ENCODE measurements at regions not wholly inside any gene's neighbourhood (a gene's known extent, or its start where the extent isn't known, plus 50 kb on each side); places are given as distances from the start of the nearest gene placed in this dataset.

DNA sequence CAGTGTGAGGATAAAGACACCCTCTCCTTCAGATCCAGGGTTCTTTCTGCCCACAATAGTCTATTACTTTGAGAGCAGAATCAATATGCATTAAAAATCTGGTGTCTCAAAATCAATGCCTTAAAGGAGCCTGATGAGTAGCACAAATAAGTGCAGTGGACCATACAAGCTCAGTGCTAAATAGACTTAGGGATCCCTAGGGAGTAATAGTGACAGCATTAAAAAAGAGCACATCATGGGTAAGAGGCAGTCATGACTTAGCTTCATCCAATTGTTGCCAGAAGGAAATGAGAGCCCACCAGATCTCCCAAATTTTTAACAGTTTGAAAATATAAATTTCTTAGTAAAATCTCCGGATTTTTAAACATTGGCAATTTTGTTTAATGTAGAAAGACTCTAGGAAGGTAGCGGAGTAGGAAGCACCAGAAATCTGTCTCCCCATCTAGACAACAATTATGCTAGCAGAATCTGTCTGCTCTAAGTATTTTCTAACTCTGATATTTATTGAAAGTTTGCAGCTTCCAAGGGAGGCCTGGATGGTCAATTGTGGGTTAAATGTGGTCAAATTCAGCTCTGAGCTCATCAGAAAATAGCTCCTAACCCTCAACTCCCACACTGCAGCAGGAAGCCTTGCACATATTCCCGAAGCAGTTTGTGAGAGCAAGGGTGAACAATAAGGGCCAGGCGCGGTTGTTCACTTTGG is 443.9 kb downstream of the TLE1 start:
- no peak for DNase-seq (ENCODE audit: low read depth)
- no peak overlapping the region for H3K4me3 ChIP-seq (ENCODE audit: low read depth, low read length)

DNA sequence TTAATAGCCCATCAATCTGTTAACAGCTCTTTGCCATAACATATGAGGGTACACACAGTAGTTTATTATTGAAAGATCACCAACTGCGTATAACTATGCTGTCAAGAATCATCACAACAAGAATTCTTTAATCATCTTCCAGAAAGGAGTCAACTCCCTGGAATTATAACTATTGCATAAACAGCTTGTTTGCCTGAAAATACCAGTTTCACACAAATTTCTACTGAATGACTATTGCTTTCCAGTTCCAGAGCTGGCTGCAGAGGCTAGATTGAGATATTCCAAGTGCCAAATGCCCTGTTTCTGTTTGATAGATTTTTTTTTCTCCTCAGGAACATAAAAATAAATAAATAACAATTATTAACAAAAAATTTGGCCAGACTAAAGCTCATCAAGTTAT is 444.7 kb downstream of the TLE1 start:
- no peak for DNase-seq (ENCODE audit: low read depth)
- H3K4me3 ChIP-seq (ENCODE audit: low read depth, low read length) = no peak overlapping the region
- TF ChIP-seq, protein P1, sequence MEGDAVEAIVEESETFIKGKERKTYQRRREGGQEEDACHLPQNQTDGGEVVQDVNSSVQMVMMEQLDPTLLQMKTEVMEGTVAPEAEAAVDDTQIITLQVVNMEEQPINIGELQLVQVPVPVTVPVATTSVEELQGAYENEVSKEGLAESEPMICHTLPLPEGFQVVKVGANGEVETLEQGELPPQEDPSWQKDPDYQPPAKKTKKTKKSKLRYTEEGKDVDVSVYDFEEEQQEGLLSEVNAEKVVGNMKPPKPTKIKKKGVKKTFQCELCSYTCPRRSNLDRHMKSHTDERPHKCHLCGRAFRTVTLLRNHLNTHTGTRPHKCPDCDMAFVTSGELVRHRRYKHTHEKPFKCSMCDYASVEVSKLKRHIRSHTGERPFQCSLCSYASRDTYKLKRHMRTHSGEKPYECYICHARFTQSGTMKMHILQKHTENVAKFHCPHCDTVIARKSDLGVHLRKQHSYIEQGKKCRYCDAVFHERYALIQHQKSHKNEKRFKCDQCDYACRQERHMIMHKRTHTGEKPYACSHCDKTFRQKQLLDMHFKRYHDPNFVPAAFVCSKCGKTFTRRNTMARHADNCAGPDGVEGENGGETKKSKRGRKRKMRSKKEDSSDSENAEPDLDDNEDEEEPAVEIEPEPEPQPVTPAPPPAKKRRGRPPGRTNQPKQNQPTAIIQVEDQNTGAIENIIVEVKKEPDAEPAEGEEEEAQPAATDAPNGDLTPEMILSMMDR (IDR thresholded peaks at IDR 0.05; ENCODE audit: low read depth, low read length, missing control alignments) = no peak

More for the DNA sequence above, 443.9 kb downstream of the TLE1 start:
- TF ChIP-seq, protein P1 (IDR thresholded peaks at IDR 0.05; ENCODE audit: low read depth, low read length, missing control alignments) = no peak

DNA sequence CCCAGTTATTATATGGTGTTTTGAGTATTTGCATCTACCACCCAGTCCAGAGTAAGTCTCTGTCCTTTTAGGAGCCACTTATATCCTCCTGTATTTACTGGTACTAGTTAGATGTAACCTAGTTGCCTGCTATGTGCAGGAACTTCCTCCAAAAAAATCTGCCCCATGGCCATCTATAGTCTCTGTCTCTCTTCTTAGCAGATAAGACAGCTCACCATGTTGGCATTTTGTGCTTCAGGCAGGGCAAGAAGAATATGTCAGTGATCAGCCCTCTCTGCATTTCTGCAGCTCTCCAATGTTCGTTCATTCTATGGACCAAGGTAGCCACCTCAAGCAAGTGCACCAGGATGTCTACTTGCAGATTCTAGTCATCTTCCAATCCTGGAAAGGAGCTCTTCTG is 446.5 kb downstream of the TLE1 start:
- TF ChIP-seq, protein P1 (IDR thresholded peaks at IDR 0.05; ENCODE audit: low read depth, low read length, missing control alignments) = no peak
- H3K4me3 ChIP-seq (ENCODE audit: low read depth, low read length) = no peak overlapping the region
- DNase-seq (ENCODE audit: low read depth) = no peak

DNA sequence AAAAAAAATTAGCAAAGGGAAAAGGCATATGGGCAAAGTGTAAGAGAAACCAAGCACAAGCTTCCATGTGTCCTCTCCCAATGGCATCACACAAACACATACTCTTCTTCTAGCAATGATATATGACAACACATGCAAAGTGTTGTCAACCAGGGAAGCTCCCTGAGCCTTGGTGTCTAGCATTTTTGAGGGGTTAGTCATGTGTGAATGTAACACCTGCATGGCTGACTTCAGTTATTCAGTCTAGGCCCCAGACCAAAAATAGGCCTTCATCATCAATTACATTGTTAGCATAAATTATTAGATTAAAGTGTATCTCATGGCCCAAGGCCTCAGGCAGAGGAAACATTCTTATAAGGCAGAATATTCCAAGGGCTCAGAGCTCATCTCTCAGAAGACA is 450.0 kb downstream of the TLE1 start:
- H3K4me3 ChIP-seq (ENCODE audit: low read depth, low read length) = no peak overlapping the region
- no peak for DNase-seq (ENCODE audit: low read depth)
- TF ChIP-seq, protein P1 (IDR thresholded peaks at IDR 0.05; ENCODE audit: low read depth, low read length, missing control alignments) = no peak

DNA sequence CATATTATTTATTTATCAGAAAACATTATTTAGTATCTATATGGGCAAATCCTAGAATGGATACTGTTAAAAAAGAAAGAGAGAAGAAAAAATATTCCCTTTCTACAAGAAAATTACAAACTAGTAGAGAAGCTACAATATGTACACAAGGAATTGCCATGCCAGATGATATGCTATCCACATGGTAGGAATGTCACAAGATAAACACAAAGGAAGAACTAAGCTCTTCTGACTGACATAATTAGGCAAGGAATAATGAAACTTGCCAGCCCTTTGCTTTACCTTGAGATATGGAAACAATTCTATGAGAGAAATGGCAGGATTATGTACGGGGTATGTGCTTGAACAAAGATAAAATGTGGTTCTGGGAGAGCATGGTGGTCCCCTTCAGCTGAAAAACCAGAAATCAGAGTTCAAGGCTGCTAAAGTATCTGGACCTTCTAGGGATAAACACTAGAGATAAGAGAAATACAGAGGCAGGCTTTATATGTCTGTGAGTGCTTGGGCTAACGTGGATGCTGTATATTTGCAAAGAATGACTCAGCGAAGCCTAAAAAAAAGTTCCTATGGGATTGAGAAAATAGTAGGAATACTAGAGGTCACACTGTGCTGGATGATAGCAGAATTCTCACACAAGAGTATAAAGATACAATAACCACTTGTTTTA is 451.6 kb downstream of the TLE1 start:
- TF ChIP-seq, protein P1 (IDR thresholded peaks at IDR 0.05; ENCODE audit: low read depth, low read length, missing control alignments) = no peak
- DNase-seq (ENCODE audit: low read depth) = no peak
- H3K4me3 ChIP-seq (ENCODE audit: low read depth, low read length) = no peak overlapping the region

DNA sequence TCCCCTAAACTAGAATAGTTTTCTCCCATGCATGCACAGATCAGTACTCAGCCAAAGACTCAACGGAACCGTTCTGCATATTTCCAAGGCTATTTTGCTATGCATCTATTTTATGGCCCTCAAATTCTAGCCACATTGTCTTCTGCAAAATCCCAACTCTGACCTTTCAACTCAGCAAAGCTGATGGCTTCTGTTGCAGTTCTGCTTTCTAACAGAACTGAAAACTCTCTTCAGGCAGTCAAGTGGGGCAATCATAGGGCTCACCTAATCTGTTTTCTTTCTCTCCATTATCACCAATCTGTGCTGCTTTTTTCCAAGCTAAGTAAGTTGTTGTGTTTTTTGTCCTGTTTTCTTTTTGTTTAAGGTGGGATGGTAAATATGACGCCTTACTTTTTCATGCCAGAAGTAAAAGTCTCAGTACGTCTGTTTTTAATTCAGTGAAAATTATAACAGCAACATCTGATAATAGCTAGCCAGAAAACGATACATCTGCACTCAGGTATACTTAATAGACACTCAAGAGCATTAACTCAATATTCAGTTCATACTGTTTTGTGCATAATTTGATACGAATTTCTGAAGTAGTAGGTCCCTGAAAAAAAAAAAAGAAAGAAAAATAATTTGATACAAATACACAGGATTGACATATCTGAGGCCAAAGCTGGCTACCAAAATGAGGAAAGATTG is 454.3 kb downstream of the TLE1 start:
- TF ChIP-seq, protein P1 (IDR thresholded peaks at IDR 0.05; ENCODE audit: low read depth, low read length, missing control alignments) = no peak
- H3K4me3 ChIP-seq (ENCODE audit: low read depth, low read length) = no peak overlapping the region
- no peak for DNase-seq (ENCODE audit: low read depth)
